Endothelial cell of umbilical vein (primary cell): ENCODE measurements at regions not wholly inside any gene's neighbourhood (a gene's known extent, or its start where the extent isn't known, plus 50 kb on each side); places are given as distances from the start of the nearest gene placed in this dataset.

Experiments used
- BruUV-seq: library from RNA; stranded (reverse); fragments of 400-500 nt; replicated peaks from 2 replicates; lab custom pipeline; 2021; lab: Mats Ljungman, UMichigan
- CTCF ChIA-PET: fragments of 300-600, 350-600 bp; sonication (Branson Sonifier 250); formaldehyde crosslinking; loops from one replicate; lab custom pipeline; 2021; ENCODE audit warnings: antibody characterized with exemption, inconsistent platforms; lab: Charles Lee
- POLR2A ChIA-PET: fragments of 300-600, 350-600 bp; sonication (Branson Sonifier 250); formaldehyde crosslinking; loops from one replicate; lab custom pipeline; 2021; ENCODE audit warnings: antibody characterized with exemption, inconsistent platforms; lab: Charles Lee
- DNase-seq: peaks from one replicate; pipeline ENCODE4 v3.0.0-alpha.2; 2011; ENCODE audit warnings: low read depth, low spot score
- FAIRE-seq: peaks from 2 replicates; lab custom pipeline; 2011; peaks lifted over from hg19 to GRCh38; lab: Jason Lieb, UNC
- H2AFZ ChIP-seq: 2 replicates; pipeline ENCODE4 v1.6.0; 2012; ENCODE audit warnings: low read depth, low read length, control low read depth, inconsistent platforms
- H3K27ac ChIP-seq: 2 replicates; pipeline ENCODE4 v1.5.1; 2011; ENCODE audit warnings: low read depth, mild to moderate bottlenecking, control low read depth, low read length, moderate library complexity; ENCODE audit not compliant: insufficient read depth
- H3K27me3 ChIP-seq, 2 experiments: 2 replicates each; pipeline versions ENCODE4 v1.6.0 to v1.6.1; 2011; ENCODE audit warnings: low read length in 2 of 2, mixed read lengths in 1 of 2; ENCODE audit not compliant: control insufficient read depth in 2 of 2, insufficient read depth in 2 of 2
- H3K36me3 ChIP-seq, 2 experiments: 2 replicates in 1 of 2; 3 replicates in 1 of 2; pipeline ENCODE4 v1.5.1; 2011; ENCODE audit warnings: low read length in 2 of 2, mild to moderate bottlenecking in 1 of 2, moderate library complexity in 1 of 2; ENCODE audit not compliant: control insufficient read depth in 2 of 2, insufficient read depth in 2 of 2; ENCODE audit errors: extremely low read depth in 1 of 2
- H3K4me1 ChIP-seq: 3 replicates; pipeline ENCODE4 v1.5.1; 2011; ENCODE audit warnings: mild to moderate bottlenecking, low read length; ENCODE audit not compliant: control insufficient read depth, insufficient read depth; ENCODE audit errors: extremely low read depth
- H3K4me2 ChIP-seq: 2 replicates; pipeline ENCODE4 v1.6.1; 2011; ENCODE audit warnings: low read length, control low read depth, mixed read lengths; ENCODE audit not compliant: insufficient read depth
- H3K4me3 ChIP-seq, 3 experiments: fragments of 200-600 bp in 1 of 3; sonication (generic), shearing (Covaris generic) in 1 of 3; replicated peaks in 1 of 3; 2 replicates each; pipeline ENCODE4 v1.5.1; 2011 to 2016; ENCODE audit warnings: control low read depth in 3 of 3, low read length in 3 of 3, mild to moderate bottlenecking in 2 of 3, inconsistent platforms in 1 of 3, low read depth in 1 of 3, moderate library complexity in 1 of 3; ENCODE audit not compliant: insufficient read depth in 1 of 3
- H3K79me2 ChIP-seq: 2 replicates; pipeline ENCODE4 v1.6.0; 2012; ENCODE audit warnings: low read length, inconsistent platforms; ENCODE audit not compliant: control insufficient read depth, insufficient read depth
- H3K9ac ChIP-seq: replicated peaks from 2 replicates; pipeline ENCODE3; 2011; ENCODE audit warnings: low read length, control low read depth; ENCODE audit not compliant: insufficient read depth; ENCODE audit errors: extremely low read depth
- H3K9me1 ChIP-seq: replicated peaks from 3 replicates; pipeline ENCODE4 v1.6.0; 2011; ENCODE audit warnings: mild to moderate bottlenecking, low read length; ENCODE audit not compliant: control insufficient read depth, insufficient read depth; ENCODE audit errors: extremely low read depth
- H3K9me3 ChIP-seq: replicated peaks from 2 replicates; pipeline ENCODE4 v1.5.1; 2012; ENCODE audit warnings: low read length, inconsistent platforms; ENCODE audit not compliant: control insufficient read depth, insufficient read depth
- H4K20me1 ChIP-seq: replicated peaks from 2 replicates; pipeline ENCODE3; 2011; ENCODE audit warnings: mild to moderate bottlenecking, low read length; ENCODE audit not compliant: control insufficient read depth, insufficient read depth; ENCODE audit errors: extremely low read depth
- CTCF ChIP-seq, 2 donors: IDR thresholded peaks; 1 replicate in 1 of 2; 2 replicates in 1 of 2; pipeline ENCODE4 v1.5.1; 2011; ENCODE audit warnings: low read length in 2 of 2, mild to moderate bottlenecking in 2 of 2, moderate library complexity in 2 of 2, control low read depth in 1 of 2, inconsistent platforms in 1 of 2, low read depth in 1 of 2; ENCODE audit not compliant: insufficient read depth in 1 of 2; ENCODE audit errors: extremely low read depth in 1 of 2
- FOS ChIP-seq: IDR thresholded peaks from 2 replicates; pipeline ENCODE4 v1.6.1; 2011; ENCODE audit warnings: mild to moderate bottlenecking, low read length, moderate library complexity, borderline replicate concordance; ENCODE audit not compliant: insufficient read depth
- GATA2 ChIP-seq: IDR thresholded peaks from 2 replicates; pipeline ENCODE4 v1.7.0; 2011; ENCODE audit warnings: low read depth, mild to moderate bottlenecking, moderate library complexity, mixed read lengths, low read length; ENCODE audit not compliant: insufficient read length, insufficient read depth
- JUN ChIP-seq: IDR thresholded peaks from 2 replicates; pipeline ENCODE4 v1.6.1; 2011; ENCODE audit warnings: borderline replicate concordance, low read depth; ENCODE audit not compliant: insufficient read length, insufficient read depth
- MAX ChIP-seq: IDR thresholded peaks from 2 replicates; pipeline ENCODE4 v1.6.1; 2011; ENCODE audit not compliant: insufficient read depth, insufficient read length
- MYC ChIP-seq: IDR thresholded peaks from one replicate; pipeline ENCODE4 v1.6.1; 2011; ENCODE audit warnings: mild to moderate bottlenecking, low read depth, low read length
- POLR2A ChIP-seq: IDR thresholded peaks from 2 replicates; pipeline ENCODE4 v1.6.1; 2012; ENCODE audit warnings: low read depth, mild to moderate bottlenecking, control low read depth, low read length
- dilution Hi-C: fragments of 300-500 bp; cut with MboI; formaldehyde crosslinking; loops from one replicate; pipeline ENCODE4 v1.15.0; 2019; ENCODE audit warnings: low sequenced_read_pairs; ENCODE audit not compliant: extremely low pct_ligation_motif_present
- intact Hi-C: fragments of 100-400 bp; cut with micrococcal nuclease; formaldehyde crosslinking; loops from one replicate; pipeline ENCODE4 v1.10.0; 2022

GRCh38 chr15:62742409-62743171 is 300.0 kb upstream of the TPM1 start:
- Histone ChIP-seq H2AFZ (no peak overlapping the region), H3K79me2 (no peaks in the 10 kb centered on the region), H3K9me1 (no peaks in the 10 kb centered on the region), H3K27me3 (no peaks in the 10 kb centered on the region), H4K20me1 (no peaks in the 10 kb centered on the region), H3K27ac (no peak overlapping the region), H3K36me3 (no peaks in the 10 kb centered on the region), H3K9me3 (no peaks in the 10 kb centered on the region), H3K4me1 (no peaks in the 10 kb centered on the region), H3K4me2 (peak overlapping the region; percentile 38), H3K4me3 (no peak overlapping the region), H3K9ac (no peak overlapping the region)
- intact Hi-C loops (loop anchor here (2.0 kb wide), 1 partner anchor 352 kb away; the partner anchor contains the start of gene TLN2), dilution Hi-C loops (no loop called here)
- POLR2A ChIA-PET, result no interaction called here
- peak; percentile 77 for FAIRE-seq
- BruUV-seq, result no TSS peak
- TF ChIP-seq JUN (no peak), MYC (no peak), FOS (no peak), MAX (no peak), POLR2A (no peak), GATA2 (no peak), CTCF (IDR thresholded peaks at IDR 0.05; ENCODE audit: extremely low read depth in 1 of 2, insufficient read depth in 1 of 2, low read depth in 1 of 2, low read length in 2 of 2) (peak; percentile 83 to 89)
- DNase-seq, result peak; percentile 64
- CTCF ChIA-PET, result interaction anchor here (0.6 to 2.9 kb wide), 42 partner anchors 9 to 1563 kb away, joined by 3 to 41 read pairs (median 4); no protein-coding TSS in a partner anchor
